ENCODE measurements at regions not wholly inside any gene's neighbourhood (a gene's known extent, or its start where the extent isn't known, plus 50 kb on each side); places are given as distances from the start of the nearest gene placed in this dataset.

DNA sequence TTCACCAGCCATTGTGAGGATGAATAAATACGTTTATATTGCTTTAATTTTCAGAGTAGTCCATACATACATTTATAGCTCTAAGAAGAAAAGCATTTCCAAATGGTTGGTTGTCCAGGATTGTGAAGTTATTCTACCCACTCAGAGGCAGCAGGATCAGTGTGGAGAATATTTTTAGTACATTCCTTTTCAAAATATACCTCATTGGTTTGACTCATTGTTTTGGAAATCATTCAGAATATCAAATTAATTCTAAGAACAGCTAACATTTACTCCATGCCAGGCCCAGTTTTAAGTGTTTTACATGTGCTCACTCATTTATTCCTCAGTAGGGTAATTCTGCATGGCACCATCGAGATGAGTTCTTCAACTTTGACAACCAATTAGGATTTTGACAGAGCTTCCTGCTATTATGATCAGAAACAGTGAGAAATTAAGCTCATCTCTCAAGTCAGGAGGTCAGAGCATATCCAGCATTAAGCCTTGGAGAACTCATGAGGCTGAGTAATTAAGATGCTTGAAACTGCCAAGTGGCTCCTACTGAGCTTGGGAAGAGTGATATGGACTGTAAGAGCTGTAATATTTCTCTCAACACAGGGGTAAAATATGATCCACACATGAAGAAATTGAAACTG, 153.3 kb upstream of the CLEC14A start:
- POLR2A ChIA-PET, result no interaction called here
- no peak overlapping the region for H3K27ac ChIP-seq (ENCODE audit: low read depth, low read length)
- TF ChIP-seq, protein P1, sequence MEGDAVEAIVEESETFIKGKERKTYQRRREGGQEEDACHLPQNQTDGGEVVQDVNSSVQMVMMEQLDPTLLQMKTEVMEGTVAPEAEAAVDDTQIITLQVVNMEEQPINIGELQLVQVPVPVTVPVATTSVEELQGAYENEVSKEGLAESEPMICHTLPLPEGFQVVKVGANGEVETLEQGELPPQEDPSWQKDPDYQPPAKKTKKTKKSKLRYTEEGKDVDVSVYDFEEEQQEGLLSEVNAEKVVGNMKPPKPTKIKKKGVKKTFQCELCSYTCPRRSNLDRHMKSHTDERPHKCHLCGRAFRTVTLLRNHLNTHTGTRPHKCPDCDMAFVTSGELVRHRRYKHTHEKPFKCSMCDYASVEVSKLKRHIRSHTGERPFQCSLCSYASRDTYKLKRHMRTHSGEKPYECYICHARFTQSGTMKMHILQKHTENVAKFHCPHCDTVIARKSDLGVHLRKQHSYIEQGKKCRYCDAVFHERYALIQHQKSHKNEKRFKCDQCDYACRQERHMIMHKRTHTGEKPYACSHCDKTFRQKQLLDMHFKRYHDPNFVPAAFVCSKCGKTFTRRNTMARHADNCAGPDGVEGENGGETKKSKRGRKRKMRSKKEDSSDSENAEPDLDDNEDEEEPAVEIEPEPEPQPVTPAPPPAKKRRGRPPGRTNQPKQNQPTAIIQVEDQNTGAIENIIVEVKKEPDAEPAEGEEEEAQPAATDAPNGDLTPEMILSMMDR (IDR thresholded peaks at IDR 0.05; ENCODE audit: low read depth, low read length), result no peak

GRCh38 chr14:38405851-38406635, 150.2 kb upstream of the CLEC14A start:
- H3K27ac ChIP-seq (ENCODE audit: low read depth, low read length), result peak overlapping the region; percentile 55

More for the DNA sequence above, 153.3 kb upstream of the CLEC14A start:
- CTCF ChIA-PET, result interaction anchor here (0.5 kb wide), 1 partner anchor 212 kb away, joined by 4 read pairs; no protein-coding TSS in a partner anchor
- Histone ChIP-seq H3K27me3 (ENCODE audit: control insufficient read depth, insufficient read depth, low read length) (no peaks in the 10 kb centered on the region), H3K9me3 (ENCODE audit: control insufficient read depth, insufficient read depth, low read length) (no peaks in the 10 kb centered on the region; the same call in 1 of the 2 replicates), H3K4me3 (ENCODE audit: low read depth, low read length) (no peak overlapping the region)
- DNase-seq (ENCODE audit: low read depth, low spot score), result no peak

GRCh38 chr14:38404616-38405015, 148.7 kb upstream of the CLEC14A start:
- POLR2A ChIA-PET, result interaction anchor here (1.1 to 1.4 kb wide), 2 partner anchors 47 to 194 kb away, joined by 3 to 6 read pairs; no protein-coding TSS in a partner anchor
- TF ChIP-seq, protein P1 (IDR thresholded peaks at IDR 0.05; ENCODE audit: low read depth, low read length), result no peak
- Histone ChIP-seq H3K4me3 (ENCODE audit: low read depth, low read length) (no peak overlapping the region), H3K27ac (ENCODE audit: low read depth, low read length) (no peak overlapping the region), H3K9me3 (ENCODE audit: control insufficient read depth, insufficient read depth, low read length) (no peaks in the 10 kb centered on the region), H3K27me3 (ENCODE audit: control insufficient read depth, insufficient read depth, low read length) (no peaks in the 10 kb centered on the region)
- CTCF ChIA-PET, result interaction anchor here (1.1 kb wide), 1 partner anchor 17 kb away, joined by 3 read pairs; no protein-coding TSS in a partner anchor
- DNase-seq (ENCODE audit: low read depth, low spot score), result no peak

More at GRCh38 chr14:38405851-38406635, 150.2 kb upstream of the CLEC14A start:
- no peak for DNase-seq (ENCODE audit: low read depth, low spot score)
- CTCF ChIA-PET, result interaction anchor here (0.6 to 1.2 kb wide), 5 partner anchors 12 to 34 kb away, joined by 3 to 5 read pairs (median 3); no protein-coding TSS in a partner anchor
- POLR2A ChIA-PET, result no interaction called here
- Histone ChIP-seq H3K4me3 (ENCODE audit: low read depth, low read length) (no peak overlapping the region), H3K9me3 (ENCODE audit: control insufficient read depth, insufficient read depth, low read length) (no peaks in the 10 kb centered on the region), H3K27me3 (ENCODE audit: control insufficient read depth, insufficient read depth, low read length) (no peaks in the 10 kb centered on the region)
- TF ChIP-seq, protein P1 (IDR thresholded peaks at IDR 0.05; ENCODE audit: low read depth, low read length), result peak; percentile 29; the same call in 1 of the 2 replicates

GRCh38 chr14:38404100-38404541, 148.2 kb upstream of the CLEC14A start:
- POLR2A ChIA-PET, result interaction anchor here (1.1 to 1.4 kb wide), 2 partner anchors 47 to 194 kb away, joined by 3 to 6 read pairs; no protein-coding TSS in a partner anchor
- Histone ChIP-seq H3K4me3 (ENCODE audit: low read depth, low read length) (no peak overlapping the region), H3K9me3 (ENCODE audit: control insufficient read depth, insufficient read depth, low read length) (no peaks in the 10 kb centered on the region), H3K27ac (ENCODE audit: low read depth, low read length) (no peak overlapping the region), H3K27me3 (ENCODE audit: control insufficient read depth, insufficient read depth, low read length) (no peaks in the 10 kb centered on the region)
- CTCF ChIA-PET, result interaction anchor here (0.7 kb wide), 1 partner anchor 137 kb away, joined by 3 read pairs; no protein-coding TSS in a partner anchor
- peak; percentile 46 for DNase-seq (ENCODE audit: low read depth, low spot score)
- TF ChIP-seq, protein P1 (IDR thresholded peaks at IDR 0.05; ENCODE audit: low read depth, low read length), result no peak
